HEK293 (cell line): ENCODE measurements at regions not wholly inside any gene's neighbourhood (a gene's known extent, or its start where the extent isn't known, plus 50 kb on each side); places are given as distances from the start of the nearest gene placed in this dataset.

Experiments used
- FEZF1 ChIP-seq: fragments of 450-650 bp; formaldehyde crosslinking; IDR thresholded peaks from 2 replicates; pipeline ENCODE4 v1.5.1; 2016; ENCODE audit warnings: missing biosample characterization, missing genetic modification characterization
- ZBTB17 ChIP-seq: fragments of 450-650 bp; formaldehyde crosslinking; IDR thresholded peaks from 2 replicates; pipeline ENCODE4 v1.5.1; 2016; ENCODE audit warnings: missing biosample characterization, missing genetic modification characterization
- ZBTB8A ChIP-seq: fragments of 450-650 bp; formaldehyde crosslinking; IDR thresholded peaks from 2 replicates; pipeline ENCODE4 v1.5.1; 2016; ENCODE audit warnings: missing biosample characterization, missing genetic modification characterization
- ZNF184 ChIP-seq: fragments of 450-650 bp; IDR thresholded peaks from 2 replicates; pipeline ENCODE4 v1.5.1; 2018; ENCODE audit warnings: missing biosample characterization, mild to moderate bottlenecking, missing genetic modification characterization
- ZNF24 ChIP-seq: fragments of 450-650 bp; formaldehyde crosslinking; IDR thresholded peaks from 2 replicates; pipeline ENCODE4 v1.5.1; 2016; ENCODE audit warnings: missing biosample characterization, missing genetic modification characterization
- ZNF335 ChIP-seq: fragments of 450-650 bp; formaldehyde crosslinking; conservative IDR thresholded peaks from 2 replicates; pipeline ENCODE4 v1.5.1; 2016; ENCODE audit warnings: missing biosample characterization, missing genetic modification characterization
- ZNF423 ChIP-seq: fragments of 450-650 bp; formaldehyde crosslinking; IDR thresholded peaks from 2 replicates; pipeline ENCODE4 v1.5.1; 2016; ENCODE audit warnings: missing biosample characterization, missing genetic modification characterization
- ZNF473 ChIP-seq: fragments of 450-650 bp; formaldehyde crosslinking; IDR thresholded peaks from 2 replicates; pipeline ENCODE4 v1.5.1; 2017; ENCODE audit warnings: missing biosample characterization, missing genetic modification characterization
- ZNF660 ChIP-seq: fragments of 450-650 bp; IDR thresholded peaks from 2 replicates; pipeline ENCODE4 v1.5.1; 2018; ENCODE audit warnings: missing biosample characterization, mild to moderate bottlenecking, missing genetic modification characterization
- ZNF664 ChIP-seq: fragments of 450-650 bp; formaldehyde crosslinking; IDR thresholded peaks from 2 replicates; pipeline ENCODE4 v1.5.1; 2016; ENCODE audit warnings: missing biosample characterization, missing genetic modification characterization
- ZNF837 ChIP-seq: fragments of 450-650 bp; formaldehyde crosslinking; IDR thresholded peaks from 2 replicates; pipeline ENCODE4 v1.5.1; 2016; ENCODE audit warnings: missing biosample characterization, missing genetic modification characterization
- ZNF843 ChIP-seq: fragments of 450-650 bp; formaldehyde crosslinking; IDR thresholded peaks from 2 replicates; pipeline ENCODE4 v1.5.1; 2016; ENCODE audit warnings: missing biosample characterization, missing genetic modification characterization
- TF ChIP-seq, protein P1 (sequence below): fragments of 450-650 bp; formaldehyde crosslinking; IDR thresholded peaks from 2 replicates; pipeline ENCODE4 v1.5.1; 2016; ENCODE audit warnings: missing biosample characterization, missing genetic modification characterization
- TF ChIP-seq, protein P2 (sequence below): fragments of 450-650 bp; formaldehyde crosslinking; IDR thresholded peaks from 2 replicates; pipeline ENCODE4 v1.5.1; 2017; ENCODE audit warnings: missing biosample characterization, mild to moderate bottlenecking, missing genetic modification characterization, moderate library complexity
- TF ChIP-seq, protein P3 (sequence below): fragments of 450-650 bp; IDR thresholded peaks from 2 replicates; pipeline ENCODE4 v1.5.1; 2018; ENCODE audit warnings: missing biosample characterization, missing genetic modification characterization
- TF ChIP-seq, protein P4 (sequence below): fragments of 450-650 bp; IDR thresholded peaks from 2 replicates; pipeline ENCODE4 v1.5.1; 2018; ENCODE audit warnings: missing biosample characterization, mild to moderate bottlenecking, missing genetic modification characterization
- TF ChIP-seq, protein P5 (sequence below): fragments of 450-650 bp; formaldehyde crosslinking; IDR thresholded peaks from 2 replicates; pipeline ENCODE4 v1.5.1; 2017; ENCODE audit warnings: missing biosample characterization, missing genetic modification characterization
- TF ChIP-seq, protein P6 (sequence below): fragments of 450-650 bp; formaldehyde crosslinking; IDR thresholded peaks from 2 replicates; pipeline ENCODE4 v1.5.1; 2017; ENCODE audit warnings: missing biosample characterization, missing genetic modification characterization
- TF ChIP-seq, protein P7 (sequence below): fragments of 450-650 bp; formaldehyde crosslinking; IDR thresholded peaks from 2 replicates; pipeline ENCODE4 v1.5.1; 2016; ENCODE audit warnings: missing biosample characterization, missing genetic modification characterization
- TF ChIP-seq, protein P8 (sequence below): fragments of 450-650 bp; formaldehyde crosslinking; IDR thresholded peaks from 2 replicates; pipeline ENCODE4 v1.5.1; 2016; ENCODE audit warnings: missing biosample characterization, missing genetic modification characterization
- TF ChIP-seq, protein P9 (sequence below): fragments of 450-650 bp; formaldehyde crosslinking; IDR thresholded peaks from 2 replicates; pipeline ENCODE4 v1.5.1; 2016; ENCODE audit warnings: missing biosample characterization, missing genetic modification characterization
- TF ChIP-seq, protein P10 (sequence below): fragments of 450-650 bp; formaldehyde crosslinking; IDR thresholded peaks from 2 replicates; pipeline ENCODE4 v1.5.1; 2016; ENCODE audit warnings: missing biosample characterization, missing genetic modification characterization

DNA sequence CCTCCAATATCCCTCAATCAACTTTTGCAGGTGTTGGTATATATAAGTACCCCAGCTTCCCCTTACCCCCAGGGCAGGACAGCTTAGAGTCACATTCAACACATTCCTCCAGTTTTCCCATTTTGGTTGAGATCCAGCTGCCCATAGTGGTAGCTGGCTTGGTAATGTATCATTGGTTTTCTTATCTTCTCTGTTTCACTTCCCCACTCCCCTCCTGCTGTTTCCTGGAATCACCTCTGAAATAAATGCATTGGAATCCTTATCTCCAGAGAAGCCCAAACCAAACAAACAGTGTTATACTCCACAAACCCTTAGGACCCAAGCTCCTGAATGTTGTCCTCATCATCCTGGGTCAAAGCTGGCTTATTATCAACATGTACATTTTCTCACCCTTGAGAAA lies 184.8 kb downstream of the TMEM38B start (continued):
- TF ChIP-seq, protein P1, sequence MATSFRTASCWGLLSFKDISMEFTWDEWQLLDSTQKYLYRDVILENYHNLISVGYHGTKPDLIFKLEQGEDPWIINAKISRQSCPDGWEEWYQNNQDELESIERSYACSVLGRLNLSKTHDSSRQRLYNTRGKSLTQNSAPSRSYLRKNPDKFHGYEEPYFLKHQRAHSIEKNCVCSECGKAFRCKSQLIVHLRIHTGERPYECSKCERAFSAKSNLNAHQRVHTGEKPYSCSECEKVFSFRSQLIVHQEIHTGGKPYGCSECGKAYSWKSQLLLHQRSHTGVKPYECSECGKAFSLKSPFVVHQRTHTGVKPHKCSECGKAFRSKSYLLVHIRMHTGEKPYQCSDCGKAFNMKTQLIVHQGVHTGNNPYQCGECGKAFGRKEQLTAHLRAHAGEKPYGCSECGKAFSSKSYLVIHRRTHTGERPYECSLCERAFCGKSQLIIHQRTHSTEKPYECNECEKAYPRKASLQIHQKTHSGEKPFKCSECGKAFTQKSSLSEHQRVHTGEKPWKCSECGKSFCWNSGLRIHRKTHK (tag by site-specific recombination) = no peak
- TF ChIP-seq ZBTB17 (tag by site-specific recombination) = no peak
- TF ChIP-seq, protein P2, sequence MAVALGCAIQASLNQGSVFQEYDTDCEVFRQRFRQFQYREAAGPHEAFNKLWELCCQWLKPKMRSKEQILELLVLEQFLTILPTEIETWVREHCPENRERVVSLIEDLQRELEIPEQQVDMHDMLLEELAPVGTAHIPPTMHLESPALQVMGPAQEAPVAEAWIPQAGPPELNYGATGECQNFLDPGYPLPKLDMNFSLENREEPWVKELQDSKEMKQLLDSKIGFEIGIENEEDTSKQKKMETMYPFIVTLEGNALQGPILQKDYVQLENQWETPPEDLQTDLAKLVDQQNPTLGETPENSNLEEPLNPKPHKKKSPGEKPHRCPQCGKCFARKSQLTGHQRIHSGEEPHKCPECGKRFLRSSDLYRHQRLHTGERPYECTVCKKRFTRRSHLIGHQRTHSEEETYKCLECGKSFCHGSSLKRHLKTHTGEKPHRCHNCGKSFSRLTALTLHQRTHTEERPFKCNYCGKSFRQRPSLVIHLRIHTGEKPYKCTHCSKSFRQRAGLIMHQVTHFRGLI (tag by site-specific recombination) = peak; percentile 66
- TF ChIP-seq, protein P3, sequence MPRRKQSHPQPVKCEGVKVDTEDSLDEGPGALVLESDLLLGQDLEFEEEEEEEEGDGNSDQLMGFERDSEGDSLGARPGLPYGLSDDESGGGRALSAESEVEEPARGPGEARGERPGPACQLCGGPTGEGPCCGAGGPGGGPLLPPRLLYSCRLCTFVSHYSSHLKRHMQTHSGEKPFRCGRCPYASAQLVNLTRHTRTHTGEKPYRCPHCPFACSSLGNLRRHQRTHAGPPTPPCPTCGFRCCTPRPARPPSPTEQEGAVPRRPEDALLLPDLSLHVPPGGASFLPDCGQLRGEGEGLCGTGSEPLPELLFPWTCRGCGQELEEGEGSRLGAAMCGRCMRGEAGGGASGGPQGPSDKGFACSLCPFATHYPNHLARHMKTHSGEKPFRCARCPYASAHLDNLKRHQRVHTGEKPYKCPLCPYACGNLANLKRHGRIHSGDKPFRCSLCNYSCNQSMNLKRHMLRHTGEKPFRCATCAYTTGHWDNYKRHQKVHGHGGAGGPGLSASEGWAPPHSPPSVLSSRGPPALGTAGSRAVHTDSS (tag by site-specific recombination) = no peak
- TF ChIP-seq, protein P4, sequence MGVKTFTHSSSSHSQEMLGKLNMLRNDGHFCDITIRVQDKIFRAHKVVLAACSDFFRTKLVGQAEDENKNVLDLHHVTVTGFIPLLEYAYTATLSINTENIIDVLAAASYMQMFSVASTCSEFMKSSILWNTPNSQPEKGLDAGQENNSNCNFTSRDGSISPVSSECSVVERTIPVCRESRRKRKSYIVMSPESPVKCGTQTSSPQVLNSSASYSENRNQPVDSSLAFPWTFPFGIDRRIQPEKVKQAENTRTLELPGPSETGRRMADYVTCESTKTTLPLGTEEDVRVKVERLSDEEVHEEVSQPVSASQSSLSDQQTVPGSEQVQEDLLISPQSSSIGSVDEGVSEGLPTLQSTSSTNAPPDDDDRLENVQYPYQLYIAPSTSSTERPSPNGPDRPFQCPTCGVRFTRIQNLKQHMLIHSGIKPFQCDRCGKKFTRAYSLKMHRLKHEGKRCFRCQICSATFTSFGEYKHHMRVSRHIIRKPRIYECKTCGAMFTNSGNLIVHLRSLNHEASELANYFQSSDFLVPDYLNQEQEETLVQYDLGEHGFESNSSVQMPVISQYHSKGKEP (tag by site-specific recombination) = no peak
- no peak for TF ChIP-seq ZNF837 (tag by site-specific recombination)
- TF ChIP-seq ZNF423 (tag by site-specific recombination) = no peak
- TF ChIP-seq, protein P5, sequence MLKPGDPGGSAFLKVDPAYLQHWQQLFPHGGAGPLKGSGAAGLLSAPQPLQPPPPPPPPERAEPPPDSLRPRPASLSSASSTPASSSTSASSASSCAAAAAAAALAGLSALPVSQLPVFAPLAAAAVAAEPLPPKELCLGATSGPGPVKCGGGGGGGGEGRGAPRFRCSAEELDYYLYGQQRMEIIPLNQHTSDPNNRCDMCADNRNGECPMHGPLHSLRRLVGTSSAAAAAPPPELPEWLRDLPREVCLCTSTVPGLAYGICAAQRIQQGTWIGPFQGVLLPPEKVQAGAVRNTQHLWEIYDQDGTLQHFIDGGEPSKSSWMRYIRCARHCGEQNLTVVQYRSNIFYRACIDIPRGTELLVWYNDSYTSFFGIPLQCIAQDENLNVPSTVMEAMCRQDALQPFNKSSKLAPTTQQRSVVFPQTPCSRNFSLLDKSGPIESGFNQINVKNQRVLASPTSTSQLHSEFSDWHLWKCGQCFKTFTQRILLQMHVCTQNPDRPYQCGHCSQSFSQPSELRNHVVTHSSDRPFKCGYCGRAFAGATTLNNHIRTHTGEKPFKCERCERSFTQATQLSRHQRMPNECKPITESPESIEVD (tag by site-specific recombination) = peak; percentile 34; the same call in 1 of the 2 replicates
- no peak for TF ChIP-seq ZNF184 (tag by site-specific recombination)
- TF ChIP-seq ZBTB8A = no peak
- TF ChIP-seq, protein P6, sequence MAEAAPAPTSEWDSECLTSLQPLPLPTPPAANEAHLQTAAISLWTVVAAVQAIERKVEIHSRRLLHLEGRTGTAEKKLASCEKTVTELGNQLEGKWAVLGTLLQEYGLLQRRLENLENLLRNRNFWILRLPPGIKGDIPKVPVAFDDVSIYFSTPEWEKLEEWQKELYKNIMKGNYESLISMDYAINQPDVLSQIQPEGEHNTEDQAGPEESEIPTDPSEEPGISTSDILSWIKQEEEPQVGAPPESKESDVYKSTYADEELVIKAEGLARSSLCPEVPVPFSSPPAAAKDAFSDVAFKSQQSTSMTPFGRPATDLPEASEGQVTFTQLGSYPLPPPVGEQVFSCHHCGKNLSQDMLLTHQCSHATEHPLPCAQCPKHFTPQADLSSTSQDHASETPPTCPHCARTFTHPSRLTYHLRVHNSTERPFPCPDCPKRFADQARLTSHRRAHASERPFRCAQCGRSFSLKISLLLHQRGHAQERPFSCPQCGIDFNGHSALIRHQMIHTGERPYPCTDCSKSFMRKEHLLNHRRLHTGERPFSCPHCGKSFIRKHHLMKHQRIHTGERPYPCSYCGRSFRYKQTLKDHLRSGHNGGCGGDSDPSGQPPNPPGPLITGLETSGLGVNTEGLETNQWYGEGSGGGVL (tag by site-specific recombination) = 0 out of 2 replicates have a peak, but pooled peaks have one; percentile 16
- TF ChIP-seq ZNF24 (tag by site-specific recombination) = no peak
- TF ChIP-seq, protein P7, sequence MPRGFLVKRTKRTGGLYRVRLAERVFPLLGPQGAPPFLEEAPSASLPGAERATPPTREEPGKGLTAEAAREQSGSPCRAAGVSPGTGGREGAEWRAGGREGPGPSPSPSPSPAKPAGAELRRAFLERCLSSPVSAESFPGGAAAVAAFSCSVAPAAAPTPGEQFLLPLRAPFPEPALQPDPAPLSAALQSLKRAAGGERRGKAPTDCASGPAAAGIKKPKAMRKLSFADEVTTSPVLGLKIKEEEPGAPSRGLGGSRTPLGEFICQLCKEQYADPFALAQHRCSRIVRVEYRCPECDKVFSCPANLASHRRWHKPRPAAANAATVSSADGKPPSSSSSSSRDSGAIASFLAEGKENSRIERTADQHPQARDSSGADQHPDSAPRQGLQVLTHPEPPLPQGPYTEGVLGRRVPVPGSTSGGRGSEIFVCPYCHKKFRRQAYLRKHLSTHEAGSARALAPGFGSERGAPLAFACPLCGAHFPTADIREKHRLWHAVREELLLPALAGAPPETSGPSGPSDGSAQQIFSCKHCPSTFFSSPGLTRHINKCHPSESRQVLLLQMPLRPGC = no peak
- peak; percentile 70 for TF ChIP-seq FEZF1 (tag by site-specific recombination)
- peak; percentile 88 for TF ChIP-seq ZNF843 (tag by site-specific recombination)
- TF ChIP-seq, protein P8, sequence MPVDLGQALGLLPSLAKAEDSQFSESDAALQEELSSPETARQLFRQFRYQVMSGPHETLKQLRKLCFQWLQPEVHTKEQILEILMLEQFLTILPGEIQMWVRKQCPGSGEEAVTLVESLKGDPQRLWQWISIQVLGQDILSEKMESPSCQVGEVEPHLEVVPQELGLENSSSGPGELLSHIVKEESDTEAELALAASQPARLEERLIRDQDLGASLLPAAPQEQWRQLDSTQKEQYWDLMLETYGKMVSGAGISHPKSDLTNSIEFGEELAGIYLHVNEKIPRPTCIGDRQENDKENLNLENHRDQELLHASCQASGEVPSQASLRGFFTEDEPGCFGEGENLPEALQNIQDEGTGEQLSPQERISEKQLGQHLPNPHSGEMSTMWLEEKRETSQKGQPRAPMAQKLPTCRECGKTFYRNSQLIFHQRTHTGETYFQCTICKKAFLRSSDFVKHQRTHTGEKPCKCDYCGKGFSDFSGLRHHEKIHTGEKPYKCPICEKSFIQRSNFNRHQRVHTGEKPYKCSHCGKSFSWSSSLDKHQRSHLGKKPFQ = no peak
- no peak for TF ChIP-seq ZNF473 (tag by site-specific recombination)
- TF ChIP-seq, protein P9, sequence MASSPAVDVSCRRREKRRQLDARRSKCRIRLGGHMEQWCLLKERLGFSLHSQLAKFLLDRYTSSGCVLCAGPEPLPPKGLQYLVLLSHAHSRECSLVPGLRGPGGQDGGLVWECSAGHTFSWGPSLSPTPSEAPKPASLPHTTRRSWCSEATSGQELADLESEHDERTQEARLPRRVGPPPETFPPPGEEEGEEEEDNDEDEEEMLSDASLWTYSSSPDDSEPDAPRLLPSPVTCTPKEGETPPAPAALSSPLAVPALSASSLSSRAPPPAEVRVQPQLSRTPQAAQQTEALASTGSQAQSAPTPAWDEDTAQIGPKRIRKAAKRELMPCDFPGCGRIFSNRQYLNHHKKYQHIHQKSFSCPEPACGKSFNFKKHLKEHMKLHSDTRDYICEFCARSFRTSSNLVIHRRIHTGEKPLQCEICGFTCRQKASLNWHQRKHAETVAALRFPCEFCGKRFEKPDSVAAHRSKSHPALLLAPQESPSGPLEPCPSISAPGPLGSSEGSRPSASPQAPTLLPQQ = 0 out of 2 replicates have a peak, but pooled peaks have one; percentile 20
- 0 out of 2 replicates have a peak, but pooled peaks have one; percentile 22 for TF ChIP-seq ZNF335 (tag by site-specific recombination)
- TF ChIP-seq ZNF660 (tag by site-specific recombination) = no peak
- no peak for TF ChIP-seq ZNF664 (tag by site-specific recombination)
- TF ChIP-seq, protein P10, sequence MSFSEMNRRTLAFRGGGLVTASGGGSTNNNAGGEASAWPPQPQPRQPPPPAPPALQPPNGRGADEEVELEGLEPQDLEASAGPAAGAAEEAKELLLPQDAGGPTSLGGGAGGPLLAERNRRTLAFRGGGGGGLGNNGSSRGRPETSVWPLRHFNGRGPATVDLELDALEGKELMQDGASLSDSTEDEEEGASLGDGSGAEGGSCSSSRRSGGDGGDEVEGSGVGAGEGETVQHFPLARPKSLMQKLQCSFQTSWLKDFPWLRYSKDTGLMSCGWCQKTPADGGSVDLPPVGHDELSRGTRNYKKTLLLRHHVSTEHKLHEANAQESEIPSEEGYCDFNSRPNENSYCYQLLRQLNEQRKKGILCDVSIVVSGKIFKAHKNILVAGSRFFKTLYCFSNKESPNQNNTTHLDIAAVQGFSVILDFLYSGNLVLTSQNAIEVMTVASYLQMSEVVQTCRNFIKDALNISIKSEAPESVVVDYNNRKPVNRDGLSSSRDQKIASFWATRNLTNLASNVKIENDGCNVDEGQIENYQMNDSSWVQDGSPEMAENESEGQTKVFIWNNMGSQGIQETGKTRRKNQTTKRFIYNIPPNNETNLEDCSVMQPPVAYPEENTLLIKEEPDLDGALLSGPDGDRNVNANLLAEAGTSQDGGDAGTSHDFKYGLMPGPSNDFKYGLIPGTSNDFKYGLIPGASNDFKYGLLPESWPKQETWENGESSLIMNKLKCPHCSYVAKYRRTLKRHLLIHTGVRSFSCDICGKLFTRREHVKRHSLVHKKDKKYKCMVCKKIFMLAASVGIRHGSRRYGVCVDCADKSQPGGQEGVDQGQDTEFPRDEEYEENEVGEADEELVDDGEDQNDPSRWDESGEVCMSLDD (tag by site-specific recombination) = no peak
